ENCODE measurements at regions not wholly inside any gene's neighbourhood (a gene's known extent, or its start where the extent isn't known, plus 50 kb on each side); places are given as distances from the start of the nearest gene placed in this dataset.

GRCh38 chr14:98822917-98823316 lies 449.1 kb downstream of the BCL11B start:
- Histone ChIP-seq H2BK15ac (ENCODE audit: low read length) (no peak overlapping the region), H3K27ac (replicated peaks; ENCODE audit: low read length) (no peak overlapping the region), H3K36me3 (replicated peaks in 1 of 2; ENCODE audit: control insufficient read depth in 2 of 2, insufficient read depth in 2 of 2, low read length in 2 of 2) (no peaks in the 10 kb centered on the region), H3K4me2 (ENCODE audit: insufficient read depth, low read length, poor library complexity, severe bottlenecking) (no peak overlapping the region), H3K9ac (ENCODE audit: low read depth, low read length, poor library complexity) (no peak overlapping the region), H3K14ac (ENCODE audit: low read length) (no peak overlapping the region), H3K4me3 (ENCODE audit: low read length in 2 of 2) (no peak overlapping the region), H3K4ac (ENCODE audit: low read length) (no peak overlapping the region), H3K79me1 (ENCODE audit: low read depth, low read length) (no peaks in the 10 kb centered on the region), H4K8ac (ENCODE audit: low read depth, low read length) (no peak overlapping the region), H2AK5ac (ENCODE audit: low read depth, low read length) (no peak overlapping the region), H2BK12ac (ENCODE audit: low read length) (no peak overlapping the region), H3K4me1 (ENCODE audit: control insufficient read depth in 2 of 2, insufficient read depth in 1 of 2, low read depth in 1 of 2, low read length in 2 of 2) (peaks cover 0 to 4% of the 10 kb centered on the region in 2 donors), H3K23ac (ENCODE audit: low read depth, low read length, poor library complexity) (no peak overlapping the region), H2AFZ (ENCODE audit: low read length) (no peak overlapping the region), H2BK120ac (ENCODE audit: low read depth, low read length) (no peak overlapping the region), H3K18ac (ENCODE audit: low read length) (no peak overlapping the region), H3K27me3 (ENCODE audit: control insufficient read depth in 3 of 3, insufficient read depth in 3 of 3, low read depth in 1 of 3, low read length in 3 of 3) (no peaks in the 10 kb centered on the region), H3K9me3 (replicated peaks in 1 of 2; ENCODE audit: control insufficient read depth in 2 of 2, insufficient read depth in 1 of 2, low read depth in 1 of 2, low read length in 2 of 2) (no peaks in the 10 kb centered on the region), H2BK5ac (ENCODE audit: low read length) (no peak overlapping the region), H4K91ac (ENCODE audit: low read depth, low read length, poor library complexity) (no peak overlapping the region)
- WGBS, 2 donors (ENCODE audit: extremely low coverage in 2 of 2, insufficient read length in 2 of 2, insufficient replicate concordance in 1 of 2), result no CpG with 5 or more reads among the region's 3 CpGs
- no peak for DNase-seq (ENCODE audit: low spot score)

DNA sequence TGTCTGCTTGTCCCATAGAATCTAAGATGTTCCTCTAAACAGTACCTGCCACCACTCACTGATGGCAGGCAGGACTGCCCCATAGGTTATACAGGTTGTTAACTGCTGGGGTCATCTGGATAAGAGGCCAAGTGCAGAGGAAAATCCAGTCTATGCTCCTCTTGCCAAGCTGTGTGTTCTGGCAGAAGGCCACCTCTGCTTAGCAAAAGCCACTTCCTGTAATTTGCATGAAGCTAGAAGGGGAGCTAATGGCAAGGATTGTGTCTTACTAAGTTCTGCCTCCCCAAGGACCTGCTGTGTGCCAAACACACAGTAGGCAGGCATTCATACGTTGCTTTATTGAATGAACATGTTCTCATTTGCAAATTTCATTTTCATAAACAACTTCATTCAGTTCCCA lies 445.4 kb downstream of the BCL11B start:
- no peaks in the 10 kb centered on the region for H3K9me3 ChIP-seq (replicated peaks in 1 of 2; ENCODE audit: control insufficient read depth in 2 of 2, insufficient read depth in 1 of 2, low read depth in 1 of 2, low read length in 2 of 2)
- no peaks in the 10 kb centered on the region for H3K79me1 ChIP-seq (ENCODE audit: low read depth, low read length)
- H3K4me3 ChIP-seq (ENCODE audit: low read length in 2 of 2), result no peak overlapping the region
- no peak overlapping the region for H3K27ac ChIP-seq (replicated peaks; ENCODE audit: low read length)
- no peaks in the 10 kb centered on the region for H3K36me3 ChIP-seq (replicated peaks in 1 of 2; ENCODE audit: control insufficient read depth in 2 of 2, insufficient read depth in 2 of 2, low read length in 2 of 2)
- H3K23ac ChIP-seq (ENCODE audit: low read depth, low read length, poor library complexity), result no peak overlapping the region
- H4K8ac ChIP-seq (ENCODE audit: low read depth, low read length), result no peak overlapping the region
- H3K18ac ChIP-seq (ENCODE audit: low read length), result no peak overlapping the region
- no CpG with 5 or more reads among the region's 1 CpG for WGBS, 2 donors (ENCODE audit: extremely low coverage in 2 of 2, insufficient read length in 2 of 2, insufficient replicate concordance in 1 of 2)
- no peak overlapping the region for H2BK12ac ChIP-seq (ENCODE audit: low read length)
- no peak overlapping the region for H2BK5ac ChIP-seq (ENCODE audit: low read length)
- H2AK5ac ChIP-seq (ENCODE audit: low read depth, low read length), result no peak overlapping the region
- H3K4me1 ChIP-seq (ENCODE audit: control insufficient read depth in 2 of 2, insufficient read depth in 1 of 2, low read depth in 1 of 2, low read length in 2 of 2), result no peaks in the 10 kb centered on the region
- no peak overlapping the region for H3K14ac ChIP-seq (ENCODE audit: low read length)
- no peak overlapping the region for H3K4me2 ChIP-seq (ENCODE audit: insufficient read depth, low read length, poor library complexity, severe bottlenecking)
- no peaks in the 10 kb centered on the region for H3K27me3 ChIP-seq (ENCODE audit: control insufficient read depth in 3 of 3, insufficient read depth in 3 of 3, low read depth in 1 of 3, low read length in 3 of 3)
- H4K91ac ChIP-seq (ENCODE audit: low read depth, low read length, poor library complexity), result no peak overlapping the region
- no peak for DNase-seq (ENCODE audit: low spot score)
- no peak overlapping the region for H2AFZ ChIP-seq (ENCODE audit: low read length)
- no peak overlapping the region for H3K4ac ChIP-seq (ENCODE audit: low read length)
- peak overlapping the region; percentile 38 for H3K9ac ChIP-seq (ENCODE audit: low read depth, low read length, poor library complexity)
- H2BK15ac ChIP-seq (ENCODE audit: low read length), result no peak overlapping the region
- H2BK120ac ChIP-seq (ENCODE audit: low read depth, low read length), result no peak overlapping the region

- H2BK5ac ChIP-seq (ENCODE audit: low read length), result no peak overlapping the region
- no peak overlapping the region for H3K23ac ChIP-seq (ENCODE audit: low read depth, low read length, poor library complexity)
- H3K36me3 ChIP-seq (replicated peaks in 1 of 2; ENCODE audit: control insufficient read depth in 2 of 2, insufficient read depth in 2 of 2, low read length in 2 of 2), result peaks cover 0 to 1% of the 10 kb centered on the region in 2 donors
- no peak overlapping the region for H4K8ac ChIP-seq (ENCODE audit: low read depth, low read length)
- no peak for DNase-seq (ENCODE audit: low spot score)
- H2BK15ac ChIP-seq (ENCODE audit: low read length), result no peak overlapping the region
- H2AK5ac ChIP-seq (ENCODE audit: low read depth, low read length), result no peak overlapping the region
- no peak overlapping the region for H3K14ac ChIP-seq (ENCODE audit: low read length)
- H3K4me1 ChIP-seq (ENCODE audit: control insufficient read depth in 2 of 2, insufficient read depth in 1 of 2, low read depth in 1 of 2, low read length in 2 of 2), result no peaks in the 10 kb centered on the region
- no peak overlapping the region for H2BK12ac ChIP-seq (ENCODE audit: low read length)
- no peak overlapping the region for H2AFZ ChIP-seq (ENCODE audit: low read length)
- H3K18ac ChIP-seq (ENCODE audit: low read length), result no peak overlapping the region
- H3K4me3 ChIP-seq (ENCODE audit: low read length in 2 of 2), result no peak overlapping the region
- H3K27ac ChIP-seq (replicated peaks; ENCODE audit: low read length), result no peak overlapping the region
- H3K9me3 ChIP-seq (replicated peaks in 1 of 2; ENCODE audit: control insufficient read depth in 2 of 2, insufficient read depth in 1 of 2, low read depth in 1 of 2, low read length in 2 of 2), result peaks cover 0 to 11% of the 10 kb centered on the region in 2 donors
- no peak overlapping the region for H3K4me2 ChIP-seq (ENCODE audit: insufficient read depth, low read length, poor library complexity, severe bottlenecking)
- no CpG with 5 or more reads among the region's 2 CpGs for WGBS, 2 donors (ENCODE audit: extremely low coverage in 2 of 2, insufficient read length in 2 of 2, insufficient replicate concordance in 1 of 2)
- H3K27me3 ChIP-seq (ENCODE audit: control insufficient read depth in 3 of 3, insufficient read depth in 3 of 3, low read depth in 1 of 3, low read length in 3 of 3), result peaks cover 0 to 1% (median 0%) of the 10 kb centered on the region in 3 experiments
- no peak overlapping the region for H2BK120ac ChIP-seq (ENCODE audit: low read depth, low read length)
- H3K4ac ChIP-seq (ENCODE audit: low read length), result no peak overlapping the region
- no peaks in the 10 kb centered on the region for H3K79me1 ChIP-seq (ENCODE audit: low read depth, low read length)
- H4K91ac ChIP-seq (ENCODE audit: low read depth, low read length, poor library complexity), result no peak overlapping the region
- no peak overlapping the region for H3K9ac ChIP-seq (ENCODE audit: low read depth, low read length, poor library complexity)
These were observed 437.9 kb downstream of the BCL11B start for GRCh38 chr14:98834119-98834518.

- Histone ChIP-seq H3K4ac (ENCODE audit: low read length) (no peak overlapping the region), H2BK120ac (ENCODE audit: low read depth, low read length) (no peak overlapping the region), H2AFZ (ENCODE audit: low read length) (no peak overlapping the region), H3K79me1 (ENCODE audit: low read depth, low read length) (no peaks in the 10 kb centered on the region), H3K18ac (ENCODE audit: low read length) (no peak overlapping the region), H3K4me2 (ENCODE audit: insufficient read depth, low read length, poor library complexity, severe bottlenecking) (no peak overlapping the region), H4K8ac (ENCODE audit: low read depth, low read length) (peak overlapping the region; percentile 78), H2BK15ac (ENCODE audit: low read length) (no peak overlapping the region), H3K4me1 (ENCODE audit: control insufficient read depth in 2 of 2, insufficient read depth in 1 of 2, low read depth in 1 of 2, low read length in 2 of 2) (no peaks in the 10 kb centered on the region), H2AK5ac (ENCODE audit: low read depth, low read length) (no peak overlapping the region), H3K36me3 (replicated peaks in 1 of 2; ENCODE audit: control insufficient read depth in 2 of 2, insufficient read depth in 2 of 2, low read length in 2 of 2) (peaks cover 0 to 1% of the 10 kb centered on the region in 2 donors), H3K14ac (ENCODE audit: low read length) (no peak overlapping the region), H3K23ac (ENCODE audit: low read depth, low read length, poor library complexity) (no peak overlapping the region), H3K27me3 (ENCODE audit: control insufficient read depth in 3 of 3, insufficient read depth in 3 of 3, low read depth in 1 of 3, low read length in 3 of 3) (peaks cover 0 to 1% (median 0%) of the 10 kb centered on the region in 3 experiments), H3K4me3 (ENCODE audit: low read length in 2 of 2) (peak overlapping the region in 1 of 2 donors; percentile 64), H3K9me3 (replicated peaks in 1 of 2; ENCODE audit: control insufficient read depth in 2 of 2, insufficient read depth in 1 of 2, low read depth in 1 of 2, low read length in 2 of 2) (peaks cover 0 to 11% of the 10 kb centered on the region in 2 donors), H3K9ac (ENCODE audit: low read depth, low read length, poor library complexity) (no peak overlapping the region), H4K91ac (ENCODE audit: low read depth, low read length, poor library complexity) (no peak overlapping the region), H3K27ac (replicated peaks; ENCODE audit: low read length) (no peak overlapping the region), H2BK5ac (ENCODE audit: low read length) (no peak overlapping the region), H2BK12ac (ENCODE audit: low read length) (peak overlapping the region; percentile 47)
- 100% methylated on average over 2 to 5 of the region's 14 CpGs for WGBS, 2 donors (ENCODE audit: extremely low coverage in 2 of 2, insufficient read length in 2 of 2, insufficient replicate concordance in 1 of 2)
- no peak for DNase-seq (ENCODE audit: low spot score)
These were observed 436.8 kb downstream of the BCL11B start for GRCh38 chr14:98835051-98835824.
